ENCODE measurements at regions not wholly inside any gene's neighbourhood (a gene's known extent, or its start where the extent isn't known, plus 50 kb on each side); places are given as distances from the start of the nearest gene placed in this dataset.

DNA sequence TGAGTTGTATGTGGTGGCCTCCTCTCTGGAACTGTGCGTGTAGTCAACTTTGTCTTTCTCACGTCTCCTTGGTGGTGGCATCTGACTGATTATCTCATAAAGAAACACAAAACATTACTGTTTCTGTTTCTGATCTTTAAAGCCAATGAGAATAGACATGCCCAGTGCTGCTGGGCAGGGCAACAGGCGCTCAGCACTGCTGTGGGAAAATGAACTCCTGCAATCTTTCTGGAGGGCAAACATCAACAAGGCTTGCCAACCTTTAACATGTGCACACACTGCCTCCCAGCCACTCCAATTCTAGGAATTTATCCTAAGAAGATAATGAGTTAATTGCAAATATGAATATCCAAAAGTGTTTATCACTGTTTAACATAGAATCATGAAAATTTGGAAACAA is 106.3 kb upstream of the CD93 start:
- intact Hi-C loops (cut with micrococcal nuclease) = no loop called here
- Mint-ChIP-seq H3K36me3 (ENCODE audit: low read depth) (no peaks in the 10 kb centered on the region), H3K4me1 (ENCODE audit: low read depth) (no peaks in the 10 kb centered on the region), H3K9me3 (no peaks in the 10 kb centered on the region), H3K27me3 (peaks cover 4% of the 10 kb centered on the region), H3K27ac (no peak overlapping the region), H3K4me3 (no peak overlapping the region)
- DNase-seq = no peak
- TF ChIP-seq, protein P1, sequence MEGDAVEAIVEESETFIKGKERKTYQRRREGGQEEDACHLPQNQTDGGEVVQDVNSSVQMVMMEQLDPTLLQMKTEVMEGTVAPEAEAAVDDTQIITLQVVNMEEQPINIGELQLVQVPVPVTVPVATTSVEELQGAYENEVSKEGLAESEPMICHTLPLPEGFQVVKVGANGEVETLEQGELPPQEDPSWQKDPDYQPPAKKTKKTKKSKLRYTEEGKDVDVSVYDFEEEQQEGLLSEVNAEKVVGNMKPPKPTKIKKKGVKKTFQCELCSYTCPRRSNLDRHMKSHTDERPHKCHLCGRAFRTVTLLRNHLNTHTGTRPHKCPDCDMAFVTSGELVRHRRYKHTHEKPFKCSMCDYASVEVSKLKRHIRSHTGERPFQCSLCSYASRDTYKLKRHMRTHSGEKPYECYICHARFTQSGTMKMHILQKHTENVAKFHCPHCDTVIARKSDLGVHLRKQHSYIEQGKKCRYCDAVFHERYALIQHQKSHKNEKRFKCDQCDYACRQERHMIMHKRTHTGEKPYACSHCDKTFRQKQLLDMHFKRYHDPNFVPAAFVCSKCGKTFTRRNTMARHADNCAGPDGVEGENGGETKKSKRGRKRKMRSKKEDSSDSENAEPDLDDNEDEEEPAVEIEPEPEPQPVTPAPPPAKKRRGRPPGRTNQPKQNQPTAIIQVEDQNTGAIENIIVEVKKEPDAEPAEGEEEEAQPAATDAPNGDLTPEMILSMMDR (IDR thresholded peaks at IDR 0.05) = no peak
- CTCF ChIA-PET = no interaction called here
- no peak for ATAC-seq
- POLR2A ChIA-PET = no interaction called here

- H3K4me3 Mint-ChIP-seq = no peak overlapping the region
- H3K27me3 Mint-ChIP-seq = peaks cover 3% of the 10 kb centered on the region
- intact Hi-C loops (cut with micrococcal nuclease) = no loop called here
- no peak overlapping the region for H3K27ac Mint-ChIP-seq
- ChIA-PET CTCF (no interaction called here), POLR2A (no interaction called here)
- no peaks in the 10 kb centered on the region for H3K9me3 Mint-ChIP-seq
- DNase-seq (no peak), ATAC-seq (no peak)
- TF ChIP-seq, protein P1 (IDR thresholded peaks at IDR 0.05) = no peak
- no peaks in the 10 kb centered on the region for H3K36me3 Mint-ChIP-seq (ENCODE audit: low read depth)
- H3K4me1 Mint-ChIP-seq (ENCODE audit: low read depth) = no peaks in the 10 kb centered on the region
These were observed 104.4 kb upstream of the CD93 start for GRCh38 chr20:23190557-23190956.

DNA sequence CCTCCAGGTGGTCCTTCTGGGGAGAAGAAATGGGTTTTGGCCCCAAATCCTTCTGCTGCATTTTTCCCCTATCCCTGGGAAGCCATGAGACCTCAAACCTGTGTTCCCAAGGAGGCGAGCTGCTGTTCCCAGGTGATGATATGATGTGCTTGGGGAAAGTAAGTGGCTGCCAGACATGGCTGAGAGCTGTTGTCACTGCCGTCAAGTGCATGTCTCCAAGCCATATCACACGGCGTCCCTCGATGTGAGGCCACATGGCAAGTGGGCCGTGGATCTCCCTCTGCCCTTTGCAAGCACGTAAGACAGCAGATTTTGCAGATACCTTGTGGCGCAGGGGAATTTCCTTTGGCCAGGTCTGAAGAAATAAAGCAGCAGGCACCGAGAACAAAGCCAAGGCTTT is 103.7 kb upstream of the CD93 start:
- ChIA-PET CTCF (no interaction called here), POLR2A (no interaction called here)
- no peak overlapping the region for H3K4me3 Mint-ChIP-seq
- TF ChIP-seq, protein P1 (IDR thresholded peaks at IDR 0.05) = no peak
- H3K27me3 Mint-ChIP-seq = peaks cover 3% of the 10 kb centered on the region
- no peak overlapping the region for H3K27ac Mint-ChIP-seq
- ATAC-seq = no peak
- DNase-seq = no peak
- intact Hi-C loops (cut with micrococcal nuclease) = no loop called here
- H3K9me3 Mint-ChIP-seq = no peaks in the 10 kb centered on the region
- no peaks in the 10 kb centered on the region for H3K4me1 Mint-ChIP-seq (ENCODE audit: low read depth)
- H3K36me3 Mint-ChIP-seq (ENCODE audit: low read depth) = no peaks in the 10 kb centered on the region

- ATAC-seq (no peak), DNase-seq (no peak)
- no peak overlapping the region for H3K27ac Mint-ChIP-seq
- intact Hi-C loops (cut with micrococcal nuclease) = no loop called here
- no peaks in the 10 kb centered on the region for H3K36me3 Mint-ChIP-seq (ENCODE audit: low read depth)
- H3K9me3 Mint-ChIP-seq = no peaks in the 10 kb centered on the region
- H3K4me1 Mint-ChIP-seq (ENCODE audit: low read depth) = no peaks in the 10 kb centered on the region
- ChIA-PET POLR2A (no interaction called here), CTCF (no interaction called here)
- peaks cover 3% of the 10 kb centered on the region for H3K27me3 Mint-ChIP-seq
- TF ChIP-seq, protein P1 (IDR thresholded peaks at IDR 0.05) = no peak
- H3K4me3 Mint-ChIP-seq = no peak overlapping the region
These were observed 103.2 kb upstream of the CD93 start for GRCh38 chr20:23189341-23189740.

DNA sequence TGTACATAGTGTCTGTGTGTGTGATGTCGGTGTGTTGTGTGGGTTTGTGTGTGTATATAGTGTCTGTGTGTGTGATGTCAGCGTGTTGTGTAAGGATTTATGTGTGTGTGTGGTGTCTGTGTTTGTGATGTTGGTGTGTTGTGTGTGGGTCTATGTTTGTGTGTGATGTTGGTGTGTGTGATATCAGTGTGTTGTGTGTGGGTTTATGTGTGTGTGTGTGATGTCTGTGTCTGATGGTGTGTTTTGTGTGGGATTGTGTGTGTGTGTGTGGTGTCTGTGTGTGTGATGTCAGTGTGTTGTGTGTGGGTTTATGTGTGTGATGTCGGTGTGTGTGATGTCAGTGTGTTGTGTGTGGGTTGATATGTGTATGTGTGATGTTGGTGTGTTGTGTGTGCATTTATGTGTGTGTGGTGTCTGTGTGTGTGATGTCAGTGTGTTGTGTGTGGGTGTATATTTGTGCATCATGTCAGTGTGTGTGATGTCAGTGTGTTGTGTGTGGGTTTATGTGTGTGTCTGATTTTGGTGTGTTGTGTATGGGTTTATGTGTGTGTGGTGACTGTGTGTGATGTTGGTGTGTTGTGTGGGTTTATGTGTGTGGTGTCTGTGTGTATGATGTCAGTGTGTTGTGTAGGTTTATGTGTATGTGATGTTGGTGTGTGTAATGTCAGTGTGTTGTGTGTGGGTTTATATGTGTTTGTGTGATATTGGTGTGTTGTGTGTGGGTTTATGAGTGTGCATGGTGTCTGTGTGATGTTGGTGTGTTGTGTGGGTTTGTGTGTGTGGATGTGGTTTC is 102.4 kb upstream of the CD93 start:
- ATAC-seq (no peak), DNase-seq (no peak)
- H3K27me3 Mint-ChIP-seq = peaks cover 3% of the 10 kb centered on the region
- H3K27ac Mint-ChIP-seq = no peak overlapping the region
- ChIA-PET POLR2A (no interaction called here), CTCF (no interaction called here)
- H3K36me3 Mint-ChIP-seq (ENCODE audit: low read depth) = no peaks in the 10 kb centered on the region
- H3K4me1 Mint-ChIP-seq (ENCODE audit: low read depth) = no peaks in the 10 kb centered on the region
- intact Hi-C loops (cut with micrococcal nuclease) = no loop called here
- no peaks in the 10 kb centered on the region for H3K9me3 Mint-ChIP-seq
- H3K4me3 Mint-ChIP-seq = no peak overlapping the region
- TF ChIP-seq, protein P1 (IDR thresholded peaks at IDR 0.05) = no peak

Data from activated CD8-positive, alpha-beta T cell treated with anti-CD3 and anti-CD28 coated beads for 36 hours (primary cell).